HG03039 (cell line): ENCODE measurements at regions not wholly inside any gene's neighbourhood (a gene's known extent, or its start where the extent isn't known, plus 50 kb on each side); places are given as distances from the start of the nearest gene placed in this dataset.
"Not testable (repeated sequence)": the region's sequence is repeated elsewhere in the genome, so short reads cannot be mapped to it uniquely, and the experiment has no call there.

Experiments
- ATAC-seq: cut with Tn5 transposase; IDR thresholded peaks from one replicate; pipeline ENCODE4 v1.9.1; 2021; ENCODE audit warnings: mild to moderate bottlenecking, moderate library complexity; ENCODE audit not compliant: unreplicated experiment

- no peak for ATAC-seq
Observed at GRCh38 chr5:62790348-62790747, 211.7 kb downstream of the LRRC70 start.

- no peak for ATAC-seq
Observed at GRCh38 chr5:62786099-62786498, 207.5 kb downstream of the LRRC70 start.

- no peak for ATAC-seq
Observed at GRCh38 chr5:62785588-62785987, 207.0 kb downstream of the LRRC70 start.

- no peak for ATAC-seq
Observed at GRCh38 chr5:62783374-62784057, 204.9 kb downstream of the LRRC70 start.

- no peak for ATAC-seq
Observed at GRCh38 chr5:62780888-62781287, 202.3 kb downstream of the LRRC70 start.

GRCh38 chr5:62780230-62780629, 201.6 kb downstream of the LRRC70 start:
- ATAC-seq, result no peak

GRCh38 chr5:62779010-62779422, 200.4 kb downstream of the LRRC70 start:
- ATAC-seq, result no peak

- ATAC-seq, result no peak
Observed at GRCh38 chr5:62778316-62779009, 199.8 kb downstream of the LRRC70 start.

GRCh38 chr5:62777081-62777480, 198.5 kb downstream of the LRRC70 start:
- ATAC-seq, result not testable (repeated sequence)

- ATAC-seq, result not testable (repeated sequence)
Observed at GRCh38 chr5:62776592-62776991, 198.0 kb downstream of the LRRC70 start.

GRCh38 chr5:62773460-62773859, 194.8 kb downstream of the LRRC70 start:
- ATAC-seq, result no peak

GRCh38 chr5:62771341-62771740, 192.7 kb downstream of the LRRC70 start:
- ATAC-seq, result no peak

GRCh38 chr5:62767650-62768049, 189.0 kb downstream of the LRRC70 start:
- ATAC-seq, result no peak

GRCh38 chr5:62767077-62767476, 188.5 kb downstream of the LRRC70 start:
- no peak for ATAC-seq

- no peak for ATAC-seq
Observed at GRCh38 chr5:62762503-62762902, 183.9 kb downstream of the LRRC70 start.

- not testable (repeated sequence) for ATAC-seq
Observed at GRCh38 chr5:62757686-62758085, 179.1 kb downstream of the LRRC70 start.

- ATAC-seq, result not testable (repeated sequence)
Observed at GRCh38 chr5:62752998-62753367, 174.4 kb downstream of the LRRC70 start.

GRCh38 chr5:62752056-62752997, 173.7 kb downstream of the LRRC70 start:
- ATAC-seq, result not testable (repeated sequence)

- ATAC-seq, result no peak
Observed at GRCh38 chr5:62742207-62742606, 163.6 kb downstream of the LRRC70 start.

GRCh38 chr5:62741761-62742160, 163.1 kb downstream of the LRRC70 start:
- no peak for ATAC-seq

- ATAC-seq, result no peak
Observed at GRCh38 chr5:62737766-62738165, 159.1 kb downstream of the LRRC70 start.
